ENCODE measurements at regions not wholly inside any gene's neighbourhood (a gene's known extent, or its start where the extent isn't known, plus 50 kb on each side); places are given as distances from the start of the nearest gene placed in this dataset.

GRCh38 chr5:126182971-126183695 lies 240.1 kb upstream of the GRAMD2B start:
- Histone ChIP-seq H3K27ac (ENCODE audit: low read depth, low read length) (no peak overlapping the region), H3K4me3 (ENCODE audit: low read depth in 1 of 2, low read length in 2 of 2) (no peak overlapping the region), H3K9ac (ENCODE audit: low read length) (no peak overlapping the region), H3K36me3 (ENCODE audit: insufficient read depth, low read length) (no peaks in the 10 kb centered on the region), H3K27me3 (ENCODE audit: control insufficient read depth in 1 of 2, insufficient read depth in 2 of 2, low read length in 2 of 2) (no peaks in the 10 kb centered on the region), H3K9me3 (ENCODE audit: low read length) (no peaks in the 10 kb centered on the region), H3K4me1 (ENCODE audit: insufficient read depth, low read length) (no peaks in the 10 kb centered on the region)

- no peak overlapping the region for H3K9ac ChIP-seq (ENCODE audit: low read length)
These were observed 238.7 kb upstream of the GRAMD2B start for GRCh38 chr5:126184474-126184873.

GRCh38 chr5:126186210-126186609 lies 237.0 kb upstream of the GRAMD2B start:
- H3K27me3 ChIP-seq (ENCODE audit: control insufficient read depth in 1 of 2, insufficient read depth in 2 of 2, low read length in 2 of 2), result no peaks in the 10 kb centered on the region
- H3K36me3 ChIP-seq (ENCODE audit: insufficient read depth, low read length), result no peaks in the 10 kb centered on the region
- no peak overlapping the region for H3K9ac ChIP-seq (ENCODE audit: low read length)
- no peak overlapping the region for H3K27ac ChIP-seq (ENCODE audit: low read depth, low read length)
- no peak overlapping the region for H3K4me3 ChIP-seq (ENCODE audit: low read depth in 1 of 2, low read length in 2 of 2)
- H3K4me1 ChIP-seq (ENCODE audit: insufficient read depth, low read length), result no peaks in the 10 kb centered on the region
- H3K9me3 ChIP-seq (ENCODE audit: low read length), result no peaks in the 10 kb centered on the region

More at GRCh38 chr5:126184474-126184873, 238.7 kb upstream of the GRAMD2B start:
- Histone ChIP-seq H3K36me3 (ENCODE audit: insufficient read depth, low read length) (no peaks in the 10 kb centered on the region), H3K4me1 (ENCODE audit: insufficient read depth, low read length) (no peaks in the 10 kb centered on the region), H3K4me3 (ENCODE audit: low read depth in 1 of 2, low read length in 2 of 2) (no peak overlapping the region), H3K9me3 (ENCODE audit: low read length) (no peaks in the 10 kb centered on the region), H3K27ac (ENCODE audit: low read depth, low read length) (no peak overlapping the region), H3K27me3 (ENCODE audit: control insufficient read depth in 1 of 2, insufficient read depth in 2 of 2, low read length in 2 of 2) (no peaks in the 10 kb centered on the region)

- H3K4me1 ChIP-seq (ENCODE audit: insufficient read depth, low read length), result no peaks in the 10 kb centered on the region
- H3K4me3 ChIP-seq (ENCODE audit: low read depth in 1 of 2, low read length in 2 of 2), result no peak overlapping the region
- no peaks in the 10 kb centered on the region for H3K9me3 ChIP-seq (ENCODE audit: low read length)
- no peaks in the 10 kb centered on the region for H3K36me3 ChIP-seq (ENCODE audit: insufficient read depth, low read length)
- no peaks in the 10 kb centered on the region for H3K27me3 ChIP-seq (ENCODE audit: control insufficient read depth in 1 of 2, insufficient read depth in 2 of 2, low read length in 2 of 2)
- H3K27ac ChIP-seq (ENCODE audit: low read depth, low read length), result no peak overlapping the region
- no peak overlapping the region for H3K9ac ChIP-seq (ENCODE audit: low read length)
These were observed 234.4 kb upstream of the GRAMD2B start for GRCh38 chr5:126188804-126189203.

- H3K36me3 ChIP-seq (ENCODE audit: insufficient read depth, low read length), result no peaks in the 10 kb centered on the region
- no peak overlapping the region for H3K9ac ChIP-seq (ENCODE audit: low read length)
- H3K27ac ChIP-seq (ENCODE audit: low read depth, low read length), result no peak overlapping the region
- no peak overlapping the region for H3K4me3 ChIP-seq (ENCODE audit: low read depth in 1 of 2, low read length in 2 of 2)
- H3K9me3 ChIP-seq (ENCODE audit: low read length), result no peaks in the 10 kb centered on the region
- no peaks in the 10 kb centered on the region for H3K27me3 ChIP-seq (ENCODE audit: control insufficient read depth in 1 of 2, insufficient read depth in 2 of 2, low read length in 2 of 2)
- H3K4me1 ChIP-seq (ENCODE audit: insufficient read depth, low read length), result no peaks in the 10 kb centered on the region
These were observed 234.0 kb upstream of the GRAMD2B start for GRCh38 chr5:126189231-126189630.

- H3K27ac ChIP-seq (ENCODE audit: low read depth, low read length), result no peak overlapping the region
- no peaks in the 10 kb centered on the region for H3K36me3 ChIP-seq (ENCODE audit: insufficient read depth, low read length)
- no peak overlapping the region for H3K4me3 ChIP-seq (ENCODE audit: low read depth in 1 of 2, low read length in 2 of 2)
- no peaks in the 10 kb centered on the region for H3K27me3 ChIP-seq (ENCODE audit: control insufficient read depth in 1 of 2, insufficient read depth in 2 of 2, low read length in 2 of 2)
- no peaks in the 10 kb centered on the region for H3K4me1 ChIP-seq (ENCODE audit: insufficient read depth, low read length)
- H3K9ac ChIP-seq (ENCODE audit: low read length), result no peak overlapping the region
- H3K9me3 ChIP-seq (ENCODE audit: low read length), result no peaks in the 10 kb centered on the region
These were observed 233.3 kb upstream of the GRAMD2B start for GRCh38 chr5:126189862-126190261.

- no peaks in the 10 kb centered on the region for H3K36me3 ChIP-seq (ENCODE audit: insufficient read depth, low read length)
These were observed 231.0 kb upstream of the GRAMD2B start for GRCh38 chr5:126192226-126192625.

GRCh38 chr5:126195410-126196100 lies 227.7 kb upstream of the GRAMD2B start:
- Histone ChIP-seq H3K27ac (ENCODE audit: low read depth, low read length) (no peak overlapping the region), H3K9me3 (ENCODE audit: low read length) (no peaks in the 10 kb centered on the region), H3K36me3 (ENCODE audit: insufficient read depth, low read length) (no peaks in the 10 kb centered on the region), H3K4me3 (ENCODE audit: low read depth in 1 of 2, low read length in 2 of 2) (no peak overlapping the region), H3K27me3 (ENCODE audit: control insufficient read depth in 1 of 2, insufficient read depth in 2 of 2, low read length in 2 of 2) (no peaks in the 10 kb centered on the region), H3K4me1 (ENCODE audit: insufficient read depth, low read length) (no peaks in the 10 kb centered on the region), H3K9ac (ENCODE audit: low read length) (no peak overlapping the region)

More at GRCh38 chr5:126192226-126192625, 231.0 kb upstream of the GRAMD2B start:
- Histone ChIP-seq H3K4me3 (ENCODE audit: low read depth in 1 of 2, low read length in 2 of 2) (no peak overlapping the region), H3K9ac (ENCODE audit: low read length) (no peak overlapping the region), H3K27me3 (ENCODE audit: control insufficient read depth in 1 of 2, insufficient read depth in 2 of 2, low read length in 2 of 2) (no peaks in the 10 kb centered on the region), H3K4me1 (ENCODE audit: insufficient read depth, low read length) (no peaks in the 10 kb centered on the region), H3K9me3 (ENCODE audit: low read length) (no peaks in the 10 kb centered on the region), H3K27ac (ENCODE audit: low read depth, low read length) (no peak overlapping the region)

GRCh38 chr5:126198531-126198930 lies 224.7 kb upstream of the GRAMD2B start:
- no peaks in the 10 kb centered on the region for H3K27me3 ChIP-seq (ENCODE audit: control insufficient read depth in 1 of 2, insufficient read depth in 2 of 2, low read length in 2 of 2)
- H3K9me3 ChIP-seq (ENCODE audit: low read length), result no peaks in the 10 kb centered on the region
- no peaks in the 10 kb centered on the region for H3K36me3 ChIP-seq (ENCODE audit: insufficient read depth, low read length)
- H3K9ac ChIP-seq (ENCODE audit: low read length), result no peak overlapping the region
- H3K4me1 ChIP-seq (ENCODE audit: insufficient read depth, low read length), result no peaks in the 10 kb centered on the region
- no peak overlapping the region for H3K4me3 ChIP-seq (ENCODE audit: low read depth in 1 of 2, low read length in 2 of 2)
- no peak overlapping the region for H3K27ac ChIP-seq (ENCODE audit: low read depth, low read length)

GRCh38 chr5:126199467-126199866 lies 223.7 kb upstream of the GRAMD2B start:
- Histone ChIP-seq H3K9ac (ENCODE audit: low read length) (no peak overlapping the region), H3K27ac (ENCODE audit: low read depth, low read length) (no peak overlapping the region), H3K9me3 (ENCODE audit: low read length) (no peaks in the 10 kb centered on the region), H3K36me3 (ENCODE audit: insufficient read depth, low read length) (no peaks in the 10 kb centered on the region), H3K4me3 (ENCODE audit: low read depth in 1 of 2, low read length in 2 of 2) (no peak overlapping the region), H3K4me1 (ENCODE audit: insufficient read depth, low read length) (no peaks in the 10 kb centered on the region), H3K27me3 (ENCODE audit: control insufficient read depth in 1 of 2, insufficient read depth in 2 of 2, low read length in 2 of 2) (no peaks in the 10 kb centered on the region)

GRCh38 chr5:126208691-126209090 lies 214.5 kb upstream of the GRAMD2B start:
- H3K9me3 ChIP-seq (ENCODE audit: low read length), result no peaks in the 10 kb centered on the region
- H3K27ac ChIP-seq (ENCODE audit: low read depth, low read length), result no peak overlapping the region
- H3K9ac ChIP-seq (ENCODE audit: low read length), result no peak overlapping the region
- no peaks in the 10 kb centered on the region for H3K27me3 ChIP-seq (ENCODE audit: control insufficient read depth in 1 of 2, insufficient read depth in 2 of 2, low read length in 2 of 2)
- no peak overlapping the region for H3K4me3 ChIP-seq (ENCODE audit: low read depth in 1 of 2, low read length in 2 of 2)
- H3K36me3 ChIP-seq (ENCODE audit: insufficient read depth, low read length), result no peaks in the 10 kb centered on the region
- H3K4me1 ChIP-seq (ENCODE audit: insufficient read depth, low read length), result no peaks in the 10 kb centered on the region

- no peak overlapping the region for H3K4me3 ChIP-seq (ENCODE audit: low read depth in 1 of 2, low read length in 2 of 2)
- H3K4me1 ChIP-seq (ENCODE audit: insufficient read depth, low read length), result no peaks in the 10 kb centered on the region
- no peaks in the 10 kb centered on the region for H3K9me3 ChIP-seq (ENCODE audit: low read length)
- no peak overlapping the region for H3K27ac ChIP-seq (ENCODE audit: low read depth, low read length)
- H3K36me3 ChIP-seq (ENCODE audit: insufficient read depth, low read length), result no peaks in the 10 kb centered on the region
- H3K9ac ChIP-seq (ENCODE audit: low read length), result no peak overlapping the region
- no peaks in the 10 kb centered on the region for H3K27me3 ChIP-seq (ENCODE audit: control insufficient read depth in 1 of 2, insufficient read depth in 2 of 2, low read length in 2 of 2)
These were observed 212.3 kb upstream of the GRAMD2B start for GRCh38 chr5:126210955-126211354.

Measured in muscle layer of colon (tissue), 2 donors.